HCT116 (cell line): ENCODE measurements at regions not wholly inside any gene's neighbourhood (a gene's known extent, or its start where the extent isn't known, plus 50 kb on each side); places are given as distances from the start of the nearest gene placed in this dataset.

Source experiments
- ATAC-seq: fragments of 200-7000 bp; cut with Tn5 transposase; 2 replicates; pipeline ENCODE4 v1.9.1; 2020; ENCODE audit warnings: mild to moderate bottlenecking, moderate library complexity
- BruUV-seq: library from RNA; stranded (reverse); fragments of 400-500 nt; replicated peaks from 2 replicates; lab custom pipeline; 2021; lab: Mats Ljungman, UMichigan
- CTCF ChIA-PET: fragments of 300-600 bp; sonication (Branson Sonifier 250); formaldehyde crosslinking; loops from one replicate; lab custom pipeline; 2021; ENCODE audit warnings: antibody characterized with exemption; lab: Charles Lee
- POLR2A ChIA-PET: fragments of 300-600, 350-600 bp; sonication (Branson Sonifier 250); formaldehyde crosslinking; loops from one replicate; lab custom pipeline; 2021; ENCODE audit warnings: antibody characterized with exemption; lab: Charles Lee
- RAD21 ChIA-PET, 2 experiments: fragments of 300-600 bp; sonication (Branson Sonifier 250); formaldehyde crosslinking; loops; one replicate each; lab custom pipeline; 2023; ENCODE audit warnings: low total read pairs in 2 of 2; ENCODE audit not compliant: uncharacterized antibody in 2 of 2, unreplicated experiment in 2 of 2, low non-redundant PET in 1 of 2; lab: Charles Lee
- DNase-seq: peaks from one replicate; pipeline ENCODE4 v3.0.0-alpha.2; 2010; ENCODE audit warnings: low read depth, low spot score
- H2AFZ ChIP-seq: fragments of 200-600 bp; shearing (Covaris generic), sonication (generic); 2 replicates; pipeline ENCODE4 v1.6.1; 2017; ENCODE audit warnings: low read depth, mixed run types, mixed read lengths, antibody characterized with exemption, low read length; ENCODE audit not compliant: poor library complexity, severe bottlenecking
- H3K27ac ChIP-seq: 2 replicates; pipeline ENCODE4 v1.5.1; 2012; ENCODE audit warnings: low read depth, low read length
- H3K27me3 ChIP-seq: fragments of 200-600 bp; sonication (generic); 2 replicates; pipeline ENCODE4 v1.6.1; 2016; ENCODE audit warnings: mixed run types, low read length, mixed read lengths; ENCODE audit not compliant: insufficient read depth
- H3K36me3 ChIP-seq, 2 experiments: fragments of 200-500 bp in 1 of 2; fragments of 200-600 bp in 1 of 2; sonication (Bioruptor generic) in 1 of 2; sonication (generic) in 1 of 2; 2 replicates each; pipeline versions ENCODE4 v1.5.1 to v1.6.1; 2014 to 2016; ENCODE audit warnings: low read length in 2 of 2, inconsistent platforms in 1 of 2, mixed read lengths in 1 of 2, mixed run types in 1 of 2; ENCODE audit not compliant: insufficient read depth in 2 of 2, control insufficient read depth in 1 of 2
- H3K4me1 ChIP-seq, 2 experiments: fragments of 200-600 bp in 1 of 2; sonication (generic) in 1 of 2; 2 replicates each; pipeline versions ENCODE4 v1.5.1 to v1.6.1; 2012 to 2017; ENCODE audit warnings: low read length in 2 of 2, inconsistent platforms in 1 of 2, mild to moderate bottlenecking in 1 of 2, mixed read lengths in 1 of 2, mixed run types in 1 of 2, moderate library complexity in 1 of 2; ENCODE audit not compliant: insufficient read depth in 2 of 2, control insufficient read depth in 1 of 2
- H3K4me2 ChIP-seq: fragments of 200-600 bp; sonication (generic); 2 replicates; pipeline ENCODE4 v1.6.1; 2017; ENCODE audit warnings: mixed run types, low read length, mixed read lengths
- H3K4me3 ChIP-seq, 2 experiments: fragments of 200-600 bp in 1 of 2; sonication (generic) in 1 of 2; replicated peaks in 1 of 2; 2 replicates each; pipeline ENCODE4 v1.5.1; 2011 to 2016; ENCODE audit warnings: low read length in 2 of 2, control low read depth in 1 of 2, low read depth in 1 of 2, mild to moderate bottlenecking in 1 of 2, mixed read lengths in 1 of 2, mixed run types in 1 of 2
- H3K79me2 ChIP-seq: fragments of 200-600 bp; sonication (generic); 2 replicates; pipeline ENCODE4 v1.6.1; 2017; ENCODE audit warnings: mild to moderate bottlenecking, mixed run types, low read length, moderate library complexity, mixed read lengths; ENCODE audit not compliant: insufficient read depth
- H3K9ac ChIP-seq: fragments of 200-600 bp; sonication (generic); 2 replicates; pipeline ENCODE4 v1.6.1; 2016; ENCODE audit warnings: low read length, mixed read lengths
- H3K9me2 ChIP-seq: fragments of 200-600 bp; sonication (generic), shearing (Covaris generic); 2 replicates; pipeline ENCODE4 v1.6.1; 2017; ENCODE audit warnings: mixed run types, mild to moderate bottlenecking, moderate library complexity; ENCODE audit not compliant: insufficient read depth
- H3K9me3 ChIP-seq, 2 experiments: fragments of 200-500 bp in 1 of 2; fragments of 200-600 bp in 1 of 2; sonication (Bioruptor generic) in 1 of 2; sonication (generic) in 1 of 2; 2 replicates each; pipeline ENCODE4 v1.6.1; 2014 to 2017; ENCODE audit warnings: low read length in 2 of 2, mixed read lengths in 2 of 2, inconsistent platforms in 1 of 2, low read depth in 1 of 2, mild to moderate bottlenecking in 1 of 2, mixed run types in 1 of 2, moderate library complexity in 1 of 2; ENCODE audit not compliant: control insufficient read depth in 1 of 2, insufficient read depth in 1 of 2
- H4K20me1 ChIP-seq: fragments of 200-600 bp; sonication (generic), shearing (Covaris generic); 2 replicates; pipeline ENCODE4 v1.6.1; 2017; ENCODE audit warnings: mixed run types, mild to moderate bottlenecking, moderate library complexity; ENCODE audit not compliant: insufficient read depth
- ATF3 ChIP-seq: IDR thresholded peaks from 2 replicates; pipeline ENCODE4 v1.6.1; 2012
- CBX3 ChIP-seq: IDR thresholded peaks from 2 replicates; pipeline ENCODE4 v1.6.1; 2012; ENCODE audit warnings: low read depth
- CEBPB ChIP-seq: IDR thresholded peaks from 2 replicates; pipeline ENCODE4 v1.6.1; 2012; ENCODE audit warnings: low read depth
- CTCF ChIP-seq, 3 experiments: fragments of 200-600 bp in 1 of 3; sonication (generic) in 1 of 3; IDR thresholded peaks in 2 of 3; conservative IDR thresholded peaks in 1 of 3; 2 replicates each; pipeline ENCODE4 v1.5.1; 2012 to 2017; ENCODE audit warnings: low read depth in 2 of 3, low read length in 2 of 3, antibody characterized with exemption in 1 of 3, borderline replicate concordance in 1 of 3, control low read depth in 1 of 3, mild to moderate bottlenecking in 1 of 3, mixed read lengths in 1 of 3, mixed run types in 1 of 3, moderate library complexity in 1 of 3; ENCODE audit not compliant: insufficient read depth in 1 of 3
- EGR1 ChIP-seq: IDR thresholded peaks from 2 replicates; pipeline ENCODE4 v1.6.1; 2012; ENCODE audit warnings: low read depth
- ELF1 ChIP-seq: IDR thresholded peaks from 2 replicates; pipeline ENCODE4 v1.6.1; 2012; ENCODE audit warnings: low read depth, borderline replicate concordance
- EZH2 ChIP-seq: fragments of 200-600 bp; sonication (generic); IDR thresholded peaks from 2 replicates; pipeline ENCODE4 v1.6.1; 2017; ENCODE audit warnings: antibody characterized with exemption, mixed run types
- EZH2phosphoT487 ChIP-seq: fragments of 200-600 bp; IDR thresholded peaks from 2 replicates; pipeline ENCODE4 v1.6.1; 2018; ENCODE audit warnings: antibody characterized with exemption, borderline replicate concordance
- FOSL1 ChIP-seq: IDR thresholded peaks from 2 replicates; pipeline ENCODE4 v1.6.1; 2012; ENCODE audit warnings: low read depth
- JUND ChIP-seq: IDR thresholded peaks from 2 replicates; pipeline ENCODE4 v1.6.1; 2012
- POLR2A ChIP-seq: IDR thresholded peaks from 2 replicates; pipeline ENCODE4 v1.7.0; 2011; ENCODE audit warnings: borderline replicate concordance; ENCODE audit not compliant: insufficient read depth, insufficient read length; ENCODE audit errors: extremely low read depth
- POLR2AphosphoS5 ChIP-seq: IDR thresholded peaks from 2 replicates; pipeline ENCODE4 v1.6.1; 2011; ENCODE audit warnings: mild to moderate bottlenecking, low read depth, low read length, moderate library complexity
- RAD21 ChIP-seq: IDR thresholded peaks from 2 replicates; pipeline ENCODE4 v1.6.1; 2012; ENCODE audit warnings: low read depth, mild to moderate bottlenecking
- REST ChIP-seq: IDR thresholded peaks from 2 replicates; pipeline ENCODE4 v1.6.1; 2012; ENCODE audit warnings: low read depth
- SIN3A ChIP-seq: IDR thresholded peaks from 2 replicates; pipeline ENCODE4 v1.6.1; 2012; ENCODE audit warnings: low read depth
- SRF ChIP-seq: IDR thresholded peaks from 2 replicates; pipeline ENCODE4 v1.6.1; 2012; ENCODE audit warnings: low read depth
- TCF7L2 ChIP-seq: IDR thresholded peaks from 2 replicates; pipeline ENCODE4 v1.7.0; 2011; ENCODE audit warnings: borderline replicate concordance, inconsistent platforms; ENCODE audit not compliant: insufficient read depth, insufficient read length; ENCODE audit errors: extremely low read depth
- YY1 ChIP-seq: IDR thresholded peaks from 2 replicates; pipeline ENCODE4 v1.6.1; 2011; ENCODE audit warnings: low read length, low read depth, moderate library complexity, mild to moderate bottlenecking; ENCODE audit not compliant: insufficient replicate concordance; ENCODE audit errors: extremely low read depth
- ZBTB33 ChIP-seq: IDR thresholded peaks from 2 replicates; pipeline ENCODE4 v1.6.1; 2011; ENCODE audit warnings: mild to moderate bottlenecking, low read length, moderate library complexity; ENCODE audit not compliant: insufficient replicate concordance; ENCODE audit errors: extremely low read depth
- ZFX ChIP-seq: fragments of 450-650 bp; IDR thresholded peaks from 2 replicates; pipeline ENCODE4 v1.6.1; 2017
- intact Hi-C: fragments of 100-400 bp; cut with micrococcal nuclease; formaldehyde crosslinking; loops from 2 replicates; pipeline ENCODE4 v1.10.0; 2022

- ATAC-seq: no peak
- ChIA-PET POLR2A (no interaction called here), RAD21 (no interaction called here)
- Histone ChIP-seq H3K4me2 (no peak overlapping the region), H2AFZ (no peak overlapping the region), H3K4me1 (no peaks in the 10 kb centered on the region), H3K4me3 (no peak overlapping the region), H3K9ac (no peak overlapping the region), H4K20me1 (no peaks in the 10 kb centered on the region)
- BruUV-seq: no TSS peak
- TF ChIP-seq EGR1 (no peak), EZH2 (no peak), FOSL1 (no peak), POLR2A (no peak), SRF (no peak), TCF7L2 (no peak), CTCF (IDR thresholded peaks at IDR 0.05 in 2 of 3, conservative IDR thresholded peaks at IDR 0.05 in 1 of 3; ENCODE audit: borderline replicate concordance in 1 of 3, insufficient read depth in 1 of 3, low read depth in 2 of 3, low read length in 2 of 3) (no peak), REST (no peak), SIN3A (no peak), RAD21 (no peak), EZH2phosphoT487 (no peak), ELF1 (no peak), CBX3 (no peak), POLR2AphosphoS5 (no peak), CEBPB (no peak), YY1 (no peak), ATF3 (no peak), ZFX (no peak), ZBTB33 (no peak), JUND (no peak)
- TF ChIP-seq, all 23 proteins: peak for 0
- no peaks in the 10 kb centered on the region for H3K9me3 ChIP-seq
- H3K27ac ChIP-seq: no peak overlapping the region
- H3K9me2 ChIP-seq: no peaks in the 10 kb centered on the region
- intact Hi-C loops: no loop called here
- H3K27me3 ChIP-seq: no peaks in the 10 kb centered on the region
- CTCF ChIA-PET: no interaction called here
- no peak for DNase-seq
- H3K79me2 ChIP-seq: no peaks in the 10 kb centered on the region
- no peaks in the 10 kb centered on the region for H3K36me3 ChIP-seq
These were observed 144.5 kb upstream of the SMYD2 start for GRCh38 chr1:214136324-214136919.
